Embryonic facial prominence (tissue), 1 donor: ENCODE measurements at regions not wholly inside any gene's neighbourhood (a gene's known extent, or its start where the extent isn't known, plus 50 kb on each side); places are given as distances from the start of the nearest gene placed in this dataset.

ENCODE experiments used
- DNase-seq: peaks from one replicate; pipeline ENCODE4 v3.0.0-alpha.2; 2016; ENCODE audit errors: extremely low spot score

DNA sequence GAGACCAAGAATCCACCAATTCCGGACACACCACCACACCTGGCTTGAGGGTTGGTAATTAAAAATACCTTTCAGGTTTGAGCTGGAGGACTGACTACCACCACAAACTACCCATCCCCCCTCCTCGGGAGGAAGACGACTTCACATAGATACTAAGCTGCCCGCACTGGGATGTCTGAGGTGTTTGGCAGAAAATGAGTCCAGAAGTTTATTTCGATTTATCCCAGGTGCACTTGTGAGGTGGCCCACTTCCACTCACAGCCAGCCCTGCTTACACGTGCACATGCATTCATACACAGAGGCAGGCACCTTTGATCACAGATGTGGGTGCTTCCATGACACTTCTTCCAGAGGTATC, 187.1 kb downstream of the ID4 start:
- no peak for DNase-seq

DNA sequence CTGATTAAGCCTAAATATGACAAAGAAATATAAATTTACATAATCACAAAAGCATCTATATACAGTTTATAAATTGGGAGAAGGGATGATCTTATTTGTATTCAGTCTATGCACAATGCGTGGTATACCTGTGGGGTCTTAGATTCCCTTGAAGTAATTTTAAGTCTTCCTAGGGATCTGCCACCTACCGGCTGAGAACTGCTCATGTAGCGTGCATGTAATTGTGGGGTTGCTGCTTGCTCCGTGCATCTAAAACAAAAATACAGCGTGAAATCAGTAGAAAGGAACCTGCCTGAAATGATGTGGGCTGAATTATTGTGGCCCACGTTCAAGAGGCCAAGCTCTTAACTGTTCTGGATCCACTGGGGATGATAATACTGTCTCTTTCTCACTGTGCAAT, 187.3 kb downstream of the MBOAT1 start:
- DNase-seq = no peak

DNA sequence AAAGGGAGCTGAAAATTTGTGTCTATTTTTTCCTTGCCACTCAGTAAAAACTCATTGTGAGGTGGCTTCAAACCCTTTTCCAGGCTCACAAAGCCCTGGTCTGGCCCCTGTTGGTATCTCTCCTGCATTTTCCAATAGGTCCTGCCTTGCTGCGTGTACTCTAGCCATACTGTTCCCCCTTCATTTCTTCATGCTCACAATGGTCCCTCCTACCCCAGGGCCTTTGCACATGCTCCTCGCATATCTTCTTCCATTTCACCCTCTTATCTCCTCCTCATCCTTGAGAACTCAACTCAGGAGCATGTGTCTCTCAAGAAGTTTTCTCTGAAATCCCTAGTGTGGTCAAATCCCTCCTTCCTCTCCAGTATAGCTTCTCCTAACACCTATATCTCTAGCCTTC, 186.6 kb downstream of the MBOAT1 start:
- DNase-seq = no peak

DNA sequence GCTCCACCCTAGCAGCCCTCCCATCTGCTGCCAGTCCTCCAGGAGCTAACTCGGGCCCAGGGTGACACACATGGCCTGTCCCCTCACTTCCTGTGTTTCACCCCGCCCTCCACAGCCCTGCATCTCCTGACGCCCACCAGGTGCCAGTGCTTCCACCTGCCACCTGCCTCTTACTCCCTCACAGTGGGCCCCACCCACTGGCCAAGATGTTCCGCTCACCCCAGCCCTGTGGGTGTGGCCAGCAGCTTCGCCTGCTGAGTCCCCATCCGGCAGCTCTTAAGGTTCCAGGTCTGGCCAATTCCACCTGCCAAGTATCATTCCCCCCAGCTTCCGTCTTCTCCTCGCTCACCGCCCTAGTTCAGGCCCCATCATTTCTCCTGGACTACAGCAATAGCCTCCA, 184.1 kb downstream of the MBOAT1 start:
- DNase-seq = no peak

DNA sequence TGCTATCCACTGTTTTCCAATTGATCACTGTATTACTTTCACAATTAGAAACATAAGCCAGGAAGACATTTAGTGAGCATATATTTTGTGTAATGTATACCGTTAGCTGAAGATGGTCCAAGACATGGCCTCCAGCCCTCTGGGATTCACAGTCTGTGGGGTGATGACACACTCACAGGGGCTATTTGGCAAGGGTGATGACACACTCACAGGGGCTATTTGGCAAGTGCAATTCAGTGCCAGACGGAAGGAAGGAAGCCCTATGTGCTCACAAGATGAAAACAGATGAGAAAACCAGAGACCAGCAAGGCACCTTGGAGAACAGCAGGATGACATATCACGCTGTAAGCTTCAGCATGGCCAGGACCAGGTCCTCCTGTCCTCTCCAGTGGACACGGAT, 183.7 kb downstream of the MBOAT1 start:
- no peak for DNase-seq

DNA sequence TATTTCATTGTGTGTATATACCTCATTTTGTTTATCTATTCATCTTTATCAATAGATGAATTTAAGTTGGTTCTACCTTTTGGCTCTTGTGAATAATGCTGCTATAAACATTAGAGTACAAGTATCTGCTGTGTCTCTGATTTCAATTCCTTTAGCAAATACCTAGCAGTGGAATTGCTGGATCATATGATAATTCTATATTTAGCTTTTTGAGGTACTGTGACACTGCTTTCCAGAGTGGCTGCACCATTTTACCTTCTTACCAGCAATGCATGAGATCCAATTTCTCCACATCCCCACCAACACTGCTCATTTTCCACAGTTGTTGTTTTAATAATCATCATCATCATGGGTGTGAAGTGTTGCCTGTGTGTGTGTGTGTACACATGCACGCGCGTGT, 182.3 kb downstream of the MBOAT1 start:
- DNase-seq = no peak

DNA sequence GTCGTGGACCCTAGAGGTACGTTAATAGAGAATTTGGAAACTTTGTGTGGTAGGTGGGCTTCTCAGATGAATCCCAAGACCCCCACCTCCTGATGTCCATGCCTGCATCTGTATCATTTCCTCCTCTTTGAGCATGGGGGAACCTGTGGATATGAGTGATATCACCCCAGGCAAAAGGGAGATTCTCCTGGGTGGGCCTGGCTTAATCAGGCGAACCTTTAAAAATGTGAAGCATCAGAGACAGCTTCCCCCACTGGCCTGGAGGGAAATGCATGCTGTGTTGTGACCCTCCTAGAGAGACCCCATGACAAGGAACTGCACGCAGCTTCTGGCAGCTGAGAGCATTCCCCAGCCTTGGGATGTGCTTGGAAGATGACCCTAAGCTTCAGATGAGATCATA, 180.9 kb downstream of the MBOAT1 start:
- no peak for DNase-seq

DNA sequence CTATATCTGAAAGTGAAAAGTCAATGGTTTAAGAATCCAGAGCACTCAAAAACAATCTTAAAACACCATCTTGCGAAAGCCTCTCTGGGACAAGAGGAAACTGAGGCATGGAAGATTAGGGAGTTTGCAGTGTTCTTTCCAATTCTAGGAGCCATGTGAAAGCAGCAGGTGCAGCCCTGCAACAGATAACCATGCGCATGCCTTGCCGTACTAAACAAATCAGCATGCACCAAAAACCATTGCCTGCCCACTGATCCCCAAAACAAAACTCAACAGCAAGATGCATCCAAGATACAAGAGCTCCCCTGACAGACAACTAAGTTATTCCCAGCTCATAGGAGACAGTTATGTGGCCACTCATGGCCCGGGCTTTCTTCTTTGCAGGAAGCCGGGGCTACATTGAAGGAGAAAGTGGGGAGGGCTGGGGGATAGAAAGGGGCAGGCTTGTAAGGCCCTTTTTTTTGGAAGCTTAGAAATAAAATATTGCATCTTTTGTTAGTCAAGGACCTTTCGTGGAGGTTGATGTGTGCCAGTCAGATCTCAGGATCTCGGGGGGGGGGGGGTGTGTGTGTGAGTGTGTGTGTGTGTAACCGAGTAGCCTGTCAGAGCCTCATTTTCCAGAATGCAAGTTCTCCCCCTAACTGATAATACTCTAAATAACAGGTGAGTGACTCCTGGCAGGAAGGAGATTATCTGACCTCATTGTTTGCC, 178.4 kb downstream of the MBOAT1 start:
- DNase-seq = no peak

DNA sequence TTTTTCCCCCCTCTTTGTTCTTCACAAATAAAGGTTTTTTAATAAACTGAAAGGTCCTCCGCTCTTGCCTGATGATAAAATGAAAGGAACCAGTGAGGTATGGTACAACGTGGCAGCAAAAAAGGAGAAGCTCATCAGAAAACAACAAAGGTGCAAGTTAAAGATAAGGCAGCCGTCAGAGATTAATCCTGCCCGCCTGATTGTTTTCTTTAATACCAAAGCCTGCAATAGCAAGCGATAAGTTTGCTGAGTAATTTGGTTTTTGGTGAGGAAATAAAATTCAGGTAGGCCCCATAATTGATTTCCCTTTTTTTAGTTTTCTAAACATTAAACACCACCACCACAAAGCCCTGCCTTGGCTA, 177.9 kb downstream of the MBOAT1 start:
- no peak for DNase-seq

DNA sequence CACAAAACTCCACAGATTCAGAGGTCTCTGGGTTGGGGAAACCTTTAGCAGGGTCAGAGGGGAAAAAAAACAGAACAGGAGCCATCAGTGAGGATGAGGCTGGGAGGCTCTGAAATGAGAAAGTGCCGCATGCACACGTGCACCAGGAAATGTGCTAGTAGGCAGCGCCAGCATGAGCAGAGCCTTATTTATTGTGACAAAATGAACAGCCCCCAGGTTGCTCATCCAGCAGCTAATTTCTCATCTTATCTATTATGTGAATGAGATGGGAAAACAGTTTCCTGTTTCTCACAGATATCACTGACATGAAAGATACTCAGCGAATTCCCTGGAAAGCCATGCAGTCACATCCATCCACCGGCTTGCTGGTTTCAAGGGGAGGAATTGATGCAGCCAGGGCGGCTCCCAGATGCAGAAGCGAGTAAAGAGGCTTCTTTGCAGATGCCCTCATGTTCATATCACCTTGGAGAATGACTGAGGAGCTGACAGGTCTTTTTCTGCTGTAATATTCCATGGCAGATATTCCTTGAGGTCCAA, 176.1 kb downstream of the MBOAT1 start:
- DNase-seq = no peak

DNA sequence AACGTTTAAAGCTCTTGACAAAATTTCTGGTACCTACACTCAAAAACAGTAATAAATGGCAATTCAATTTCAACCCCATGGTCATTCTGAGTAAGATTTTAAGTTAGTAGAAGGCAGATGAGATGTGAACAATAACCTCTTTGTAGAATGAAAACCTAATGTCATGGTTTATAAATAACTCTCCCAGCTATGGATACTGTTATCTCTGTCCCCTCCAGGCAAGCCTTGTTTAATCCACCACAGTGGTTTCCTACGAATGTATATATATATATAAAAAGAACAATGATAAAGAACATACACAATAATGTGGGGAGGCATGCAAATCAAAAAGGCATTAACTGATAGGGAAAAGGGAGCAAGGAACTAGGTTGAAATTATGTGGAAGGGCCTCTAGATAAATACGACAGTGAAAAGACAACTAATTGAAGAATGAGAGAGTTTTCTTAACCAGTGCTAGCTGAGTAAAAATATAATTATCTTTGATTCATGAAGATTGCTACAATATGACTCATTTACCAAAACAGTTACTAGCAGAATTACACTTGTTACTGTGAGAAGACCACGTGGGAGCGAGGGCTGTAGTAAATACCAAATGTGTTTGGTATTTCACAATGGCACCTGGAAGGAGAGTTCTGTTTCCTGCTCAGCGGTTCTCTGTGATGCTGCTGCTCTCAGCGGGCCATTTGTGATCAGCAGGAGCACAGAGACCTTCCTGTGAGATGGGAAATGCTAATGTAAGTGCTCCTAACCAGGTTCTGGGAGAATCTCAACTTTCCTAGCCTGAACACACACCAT, 173.7 kb downstream of the MBOAT1 start:
- DNase-seq = no peak

DNA sequence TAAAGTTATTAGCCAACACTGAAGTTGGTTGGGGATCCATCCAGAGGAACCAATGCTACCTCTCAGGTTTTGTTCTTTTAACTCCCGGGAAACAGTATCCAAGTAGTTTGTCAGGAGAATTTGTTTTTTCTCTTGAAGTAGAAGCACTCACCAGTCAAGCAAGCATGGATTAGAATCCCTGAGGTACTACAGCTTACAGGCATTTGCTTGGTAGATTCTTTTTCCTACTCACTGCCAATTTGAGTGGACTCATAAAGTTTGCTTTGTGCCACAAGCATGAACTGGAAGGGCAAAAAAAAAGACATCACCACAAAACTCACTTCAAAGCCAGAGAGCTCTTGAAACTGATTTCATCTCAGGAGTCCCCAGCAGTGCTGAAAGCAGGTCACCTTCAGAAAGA, 167.4 kb downstream of the MBOAT1 start:
- DNase-seq = no peak
